ENCODE measurements at regions not wholly inside any gene's neighbourhood (a gene's known extent, or its start where the extent isn't known, plus 50 kb on each side); places are given as distances from the start of the nearest gene placed in this dataset.

DNA sequence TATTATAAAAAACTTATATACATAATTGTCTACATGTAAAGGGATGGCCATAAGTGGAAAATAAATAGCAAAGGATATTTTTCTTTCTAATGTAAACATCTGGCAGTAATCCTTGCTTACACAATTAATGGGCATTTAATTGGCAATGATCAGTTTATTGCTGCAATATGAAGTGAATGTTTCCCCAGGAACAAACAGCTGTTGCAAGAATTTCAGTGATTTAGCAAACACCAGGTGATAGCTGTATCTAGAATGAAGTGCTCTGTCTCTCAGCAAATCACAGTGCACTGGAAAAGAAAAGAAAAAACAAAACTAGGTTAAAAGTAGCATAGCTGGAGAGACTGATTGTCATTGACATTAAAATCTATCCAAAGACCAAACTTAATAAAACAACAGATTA lies 594.5 kb upstream of the ARRDC3 start:
- no peak overlapping the region for H3K4me3 ChIP-seq
- no peaks in the 10 kb centered on the region for H3K9me3 ChIP-seq
- TF ChIP-seq EP300 (IDR thresholded peaks at IDR 0.05): no peak
- no peak for TF ChIP-seq POLR2A (IDR thresholded peaks at IDR 0.05)
- TF ChIP-seq, protein P1, sequence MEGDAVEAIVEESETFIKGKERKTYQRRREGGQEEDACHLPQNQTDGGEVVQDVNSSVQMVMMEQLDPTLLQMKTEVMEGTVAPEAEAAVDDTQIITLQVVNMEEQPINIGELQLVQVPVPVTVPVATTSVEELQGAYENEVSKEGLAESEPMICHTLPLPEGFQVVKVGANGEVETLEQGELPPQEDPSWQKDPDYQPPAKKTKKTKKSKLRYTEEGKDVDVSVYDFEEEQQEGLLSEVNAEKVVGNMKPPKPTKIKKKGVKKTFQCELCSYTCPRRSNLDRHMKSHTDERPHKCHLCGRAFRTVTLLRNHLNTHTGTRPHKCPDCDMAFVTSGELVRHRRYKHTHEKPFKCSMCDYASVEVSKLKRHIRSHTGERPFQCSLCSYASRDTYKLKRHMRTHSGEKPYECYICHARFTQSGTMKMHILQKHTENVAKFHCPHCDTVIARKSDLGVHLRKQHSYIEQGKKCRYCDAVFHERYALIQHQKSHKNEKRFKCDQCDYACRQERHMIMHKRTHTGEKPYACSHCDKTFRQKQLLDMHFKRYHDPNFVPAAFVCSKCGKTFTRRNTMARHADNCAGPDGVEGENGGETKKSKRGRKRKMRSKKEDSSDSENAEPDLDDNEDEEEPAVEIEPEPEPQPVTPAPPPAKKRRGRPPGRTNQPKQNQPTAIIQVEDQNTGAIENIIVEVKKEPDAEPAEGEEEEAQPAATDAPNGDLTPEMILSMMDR (IDR thresholded peaks at IDR 0.05): no peak
- TF ChIP-seq POLR2AphosphoS5 (IDR thresholded peaks at IDR 0.05): no peak
- ATAC-seq: no peak
- H3K36me3 ChIP-seq: no peaks in the 10 kb centered on the region
- no peaks in the 10 kb centered on the region for H3K27me3 ChIP-seq
- no peak overlapping the region for H3K27ac ChIP-seq
- no peaks in the 10 kb centered on the region for H3K4me1 ChIP-seq

DNA sequence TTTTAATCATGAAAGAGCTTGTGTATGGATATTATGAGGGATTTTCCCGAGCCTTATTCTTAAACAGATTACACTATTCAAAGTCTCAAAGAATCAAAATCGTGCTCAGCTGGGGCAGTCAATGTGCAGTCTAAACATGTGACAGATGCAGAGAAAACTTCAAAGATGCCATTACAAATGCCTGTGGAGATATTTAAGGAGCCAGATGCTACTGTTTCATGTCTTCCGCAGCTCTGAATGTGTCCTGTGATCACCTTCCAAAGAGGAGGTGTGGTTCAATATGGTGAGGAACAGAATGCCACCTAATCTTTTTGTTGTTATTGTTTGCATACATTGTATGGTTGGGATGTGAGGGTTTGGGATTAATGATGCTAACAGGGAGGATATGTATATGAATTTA lies 593.3 kb upstream of the ARRDC3 start:
- Histone ChIP-seq H3K27ac (no peak overlapping the region), H3K4me3 (no peak overlapping the region), H3K36me3 (no peaks in the 10 kb centered on the region), H3K27me3 (no peaks in the 10 kb centered on the region), H3K4me1 (no peaks in the 10 kb centered on the region), H3K9me3 (no peaks in the 10 kb centered on the region)
- 45 to 55% methylated on average over 3 of the region's 3 CpGs for WGBS, 2 donors (ENCODE audit: low coverage in 1 of 2)
- TF ChIP-seq POLR2A (IDR thresholded peaks at IDR 0.05): no peak
- no peak for TF ChIP-seq EP300 (IDR thresholded peaks at IDR 0.05)
- TF ChIP-seq, protein P1 (IDR thresholded peaks at IDR 0.05): no peak
- TF ChIP-seq POLR2AphosphoS5 (IDR thresholded peaks at IDR 0.05): no peak
- no peak for ATAC-seq

GRCh38 chr5:91963166-91963565 lies 580.0 kb upstream of the ARRDC3 start:
- Histone ChIP-seq H3K36me3 (no peaks in the 10 kb centered on the region), H3K27me3 (no peaks in the 10 kb centered on the region), H3K9me3 (peaks cover 0 to 8% (median 0%) of the 10 kb centered on the region in 3 donors), H3K4me3 (no peak overlapping the region), H3K4me1 (no peaks in the 10 kb centered on the region), H3K27ac (no peak overlapping the region)
- TF ChIP-seq, protein P1 (IDR thresholded peaks at IDR 0.05): no peak
- no peak for TF ChIP-seq POLR2A (IDR thresholded peaks at IDR 0.05)
- TF ChIP-seq POLR2AphosphoS5 (IDR thresholded peaks at IDR 0.05): no peak
- no peak for TF ChIP-seq EP300 (IDR thresholded peaks at IDR 0.05)
- WGBS, 2 donors (ENCODE audit: low coverage in 1 of 2): 100% methylated on average over 1 of the region's 1 CpG
- ATAC-seq: no peak

DNA sequence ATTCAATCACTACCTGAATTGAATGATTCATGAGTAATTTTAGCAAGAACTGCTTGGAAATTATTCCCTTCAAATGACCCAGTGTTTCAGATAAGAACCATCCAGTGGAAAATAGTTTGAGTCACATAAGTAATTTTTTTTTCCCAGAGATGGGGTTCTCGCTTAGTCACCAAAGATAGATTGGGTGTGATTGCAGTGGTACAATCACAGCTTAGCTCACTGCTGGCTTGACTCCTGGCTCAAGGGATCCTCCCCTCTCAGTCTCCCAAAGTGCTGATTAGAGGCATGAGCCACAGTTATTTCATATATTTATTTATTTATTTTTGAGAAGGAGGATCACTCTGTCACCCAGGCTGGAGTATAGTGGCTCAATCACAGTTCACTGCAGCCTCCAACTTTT lies 574.5 kb upstream of the ARRDC3 start:
- no peak overlapping the region for H3K27ac ChIP-seq
- H3K4me1 ChIP-seq: no peaks in the 10 kb centered on the region
- ATAC-seq: peak; percentile 43
- no peak overlapping the region for H3K4me3 ChIP-seq
- WGBS, 2 donors (ENCODE audit: low coverage in 1 of 2): 40 to 69% methylated on average over 1 of the region's 1 CpG
- peaks cover 0 to 8% (median 0%) of the 10 kb centered on the region in 3 donors for H3K9me3 ChIP-seq
- TF ChIP-seq EP300 (IDR thresholded peaks at IDR 0.05) (no peak), POLR2AphosphoS5 (IDR thresholded peaks at IDR 0.05) (no peak), POLR2A (IDR thresholded peaks at IDR 0.05) (no peak)
- TF ChIP-seq, protein P1 (IDR thresholded peaks at IDR 0.05): no peak
- no peaks in the 10 kb centered on the region for H3K27me3 ChIP-seq
- no peaks in the 10 kb centered on the region for H3K36me3 ChIP-seq

DNA sequence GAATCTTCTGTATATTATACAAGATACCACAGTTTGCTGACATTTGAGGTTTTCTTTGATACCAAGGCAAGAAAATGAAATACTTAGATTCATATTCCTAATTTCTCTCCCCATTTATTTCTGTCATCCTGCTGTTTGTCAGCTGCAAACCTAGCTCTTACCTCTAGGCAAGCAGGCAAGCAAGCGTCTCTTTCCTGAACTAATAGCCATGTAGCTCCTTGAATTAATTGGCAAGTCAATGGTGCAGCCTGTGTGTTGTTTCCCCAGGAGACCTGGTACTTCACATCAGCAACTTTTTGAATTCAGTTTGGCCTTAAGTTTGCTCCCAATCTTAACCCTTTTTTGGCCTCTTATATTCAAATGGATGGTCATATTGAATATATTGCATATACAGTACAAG lies 573.6 kb upstream of the ARRDC3 start:
- Histone ChIP-seq H3K27ac (no peak overlapping the region), H3K9me3 (no peaks in the 10 kb centered on the region), H3K36me3 (no peaks in the 10 kb centered on the region), H3K27me3 (no peaks in the 10 kb centered on the region), H3K4me3 (no peak overlapping the region), H3K4me1 (no peaks in the 10 kb centered on the region)
- ATAC-seq: no peak
- WGBS, 2 donors (ENCODE audit: low coverage in 1 of 2): 64 to 83% methylated on average over 1 of the region's 1 CpG
- TF ChIP-seq POLR2AphosphoS5 (IDR thresholded peaks at IDR 0.05) (no peak), POLR2A (IDR thresholded peaks at IDR 0.05) (no peak), EP300 (IDR thresholded peaks at IDR 0.05) (no peak)
- TF ChIP-seq, protein P1 (IDR thresholded peaks at IDR 0.05): no peak
